GM23248 (cell line): ENCODE measurements at regions not wholly inside any gene's neighbourhood (a gene's known extent, or its start where the extent isn't known, plus 50 kb on each side); places are given as distances from the start of the nearest gene placed in this dataset.

Experiments
- DNase-seq: peaks from one replicate; pipeline ENCODE4 v3.0.0-alpha.2; 2015
- H2AFZ ChIP-seq: fragments of 200-600 bp; sonication (generic); 2 replicates; pipeline ENCODE4 v1.6.1; 2016; ENCODE audit warnings: antibody characterized with exemption
- H3F3A ChIP-seq: fragments of 200-600 bp; sonication (generic); 2 replicates; pipeline ENCODE4 v1.6.1; 2016; ENCODE audit warnings: mild to moderate bottlenecking, antibody characterized with exemption, mixed run types; ENCODE audit not compliant: insufficient read depth
- H3K27ac ChIP-seq: fragments of 200-600 bp; sonication (generic); 2 replicates; pipeline ENCODE4 v1.5.1; 2016; ENCODE audit warnings: mild to moderate bottlenecking
- H3K27me3 ChIP-seq: fragments of 200-600 bp; sonication (generic); replicated peaks from 2 replicates; pipeline ENCODE4 v1.6.1; 2016; ENCODE audit warnings: mild to moderate bottlenecking; ENCODE audit not compliant: insufficient read depth
- H3K36me3 ChIP-seq: fragments of 200-600 bp; sonication (generic); 2 replicates; pipeline ENCODE4 v1.6.1; 2016; ENCODE audit warnings: low read depth, mild to moderate bottlenecking
- H3K4me1 ChIP-seq: fragments of 200-600 bp; sonication (generic); 2 replicates; pipeline ENCODE4 v1.6.1; 2016; ENCODE audit warnings: mild to moderate bottlenecking; ENCODE audit not compliant: insufficient read depth
- H3K4me2 ChIP-seq: fragments of 200-600 bp; sonication (generic); one replicate; pipeline ENCODE4 v1.6.1; 2016; ENCODE audit warnings: mild to moderate bottlenecking; ENCODE audit not compliant: unreplicated experiment
- H3K4me3 ChIP-seq: fragments of 200-600 bp; sonication (generic); 2 replicates; pipeline ENCODE4 v1.5.1; 2016; ENCODE audit warnings: mild to moderate bottlenecking
- H3K79me2 ChIP-seq: fragments of 200-600 bp; sonication (generic); 2 replicates; pipeline ENCODE4 v1.6.1; 2016; ENCODE audit warnings: mild to moderate bottlenecking; ENCODE audit not compliant: insufficient read depth
- H3K9ac ChIP-seq: fragments of 200-600 bp; sonication (generic); 2 replicates; pipeline ENCODE4 v1.6.1; 2016; ENCODE audit warnings: mild to moderate bottlenecking
- H3K9me2 ChIP-seq: fragments of 200-600 bp; sonication (generic); 2 replicates; pipeline ENCODE4 v1.6.1; 2016; ENCODE audit warnings: mixed run types, mild to moderate bottlenecking, moderate library complexity; ENCODE audit not compliant: insufficient read depth
- H3K9me3 ChIP-seq: fragments of 200-600 bp; sonication (generic); one replicate; pipeline ENCODE4 v1.6.1; 2017; ENCODE audit warnings: low read depth
- H4K20me1 ChIP-seq: fragments of 200-600 bp; sonication (generic); 2 replicates; pipeline ENCODE4 v1.6.0; 2016; ENCODE audit not compliant: insufficient read depth
- EZH2 ChIP-seq: fragments of 200-600 bp; sonication (generic); IDR thresholded peaks from 2 replicates; pipeline ENCODE4 v1.6.1; 2018; ENCODE audit warnings: antibody characterized with exemption, mild to moderate bottlenecking; ENCODE audit not compliant: insufficient read depth, poor library complexity, severe bottlenecking
- EZH2phosphoT487 ChIP-seq: fragments of 200-600 bp; sonication (generic); IDR thresholded peaks from 2 replicates; pipeline ENCODE4 v1.6.1; 2018; ENCODE audit warnings: antibody characterized with exemption, moderate library complexity, mild to moderate bottlenecking, low read depth; ENCODE audit not compliant: insufficient read depth
- WGBS, 2 experiments: methylation state at CpG; one replicate each; pipeline ENCODE4 v1.1.6; 2015 to 2017; ENCODE audit warnings: low lambda C conversion rate in 2 of 2, low coverage in 1 of 2; ENCODE audit errors: missing lambda C conversion rate in 2 of 2; 5-methylcytosine and 5-hydroxymethylcytosine counted together
- in situ Hi-C: fragments of 300-500 bp; cut with MboI; formaldehyde crosslinking; loops from 2 replicates; pipeline ENCODE4 v1.15.0; 2020

- H3K9ac ChIP-seq = no peak overlapping the region
- TF ChIP-seq EZH2phosphoT487 (no peak), EZH2 (no peak)
- no peaks in the 10 kb centered on the region for H3K36me3 ChIP-seq
- H3F3A ChIP-seq = no peaks in the 10 kb centered on the region
- H3K79me2 ChIP-seq = no peaks in the 10 kb centered on the region
- no peaks in the 10 kb centered on the region for H3K9me3 ChIP-seq
- DNase-seq = no peak
- H3K4me1 ChIP-seq = no peaks in the 10 kb centered on the region
- no peak overlapping the region for H3K4me3 ChIP-seq
- H3K27ac ChIP-seq = no peak overlapping the region
- H3K4me2 ChIP-seq = no peak overlapping the region
- peaks cover 4% of the 10 kb centered on the region; the same call in 1 of the 2 replicates for H3K9me2 ChIP-seq
- 60 to 66% methylated on average over 10 of the region's 10 CpGs for WGBS, 2 experiments
- H4K20me1 ChIP-seq = no peaks in the 10 kb centered on the region
- in situ Hi-C loops = no loop called here
- H2AFZ ChIP-seq = no peak overlapping the region
- H3K27me3 ChIP-seq = no peaks in the 10 kb centered on the region
Measured at GRCh38 chr13:39810091-39810877, 154.8 kb downstream of the COG6 start.

- peaks cover 4% of the 10 kb centered on the region; the same call in 1 of the 2 replicates for H3K9me2 ChIP-seq
- no peak overlapping the region for H2AFZ ChIP-seq
- H3F3A ChIP-seq = no peaks in the 10 kb centered on the region
- no peaks in the 10 kb centered on the region for H3K4me1 ChIP-seq
- H3K9ac ChIP-seq = no peak overlapping the region
- DNase-seq = no peak
- no peak for TF ChIP-seq EZH2
- TF ChIP-seq EZH2phosphoT487 = no peak
- no peaks in the 10 kb centered on the region for H3K9me3 ChIP-seq
- H3K27me3 ChIP-seq = no peaks in the 10 kb centered on the region
- WGBS, 2 experiments = 53 to 67% methylated on average over 6 of the region's 6 CpGs
- H3K27ac ChIP-seq = no peak overlapping the region
- no peak overlapping the region for H3K4me3 ChIP-seq
- no peaks in the 10 kb centered on the region for H3K36me3 ChIP-seq
- H3K79me2 ChIP-seq = no peaks in the 10 kb centered on the region
- H4K20me1 ChIP-seq = no peaks in the 10 kb centered on the region
- in situ Hi-C loops = no loop called here
- H3K4me2 ChIP-seq = no peak overlapping the region
Measured at GRCh38 chr13:39811051-39811450, 155.6 kb downstream of the COG6 start.

- Histone ChIP-seq H3K79me2 (no peaks in the 10 kb centered on the region), H2AFZ (no peak overlapping the region), H3F3A (no peaks in the 10 kb centered on the region), H3K36me3 (no peaks in the 10 kb centered on the region), H3K9me2 (peaks cover 4% of the 10 kb centered on the region; the same call in 1 of the 2 replicates), H4K20me1 (no peaks in the 10 kb centered on the region), H3K4me2 (no peak overlapping the region), H3K9me3 (no peaks in the 10 kb centered on the region), H3K27me3 (no peaks in the 10 kb centered on the region), H3K27ac (no peak overlapping the region), H3K4me3 (no peak overlapping the region), H3K4me1 (no peaks in the 10 kb centered on the region), H3K9ac (no peak overlapping the region)
- in situ Hi-C loops = no loop called here
- DNase-seq = no peak
- no peak for TF ChIP-seq EZH2
- TF ChIP-seq EZH2phosphoT487 = no peak
- 78 to 81% methylated on average over 5 of the region's 5 CpGs for WGBS, 2 experiments
Measured at GRCh38 chr13:39811696-39812095, 156.2 kb downstream of the COG6 start.

- 25 to 26% methylated on average over 5 of the region's 5 CpGs for WGBS, 2 experiments
- Histone ChIP-seq H3K9me3 (no peaks in the 10 kb centered on the region), H3K27ac (no peak overlapping the region), H3K4me3 (no peak overlapping the region), H3K79me2 (no peaks in the 10 kb centered on the region), H3K9me2 (peaks cover 4% of the 10 kb centered on the region; the same call in 1 of the 2 replicates), H3K4me2 (no peak overlapping the region), H3F3A (no peaks in the 10 kb centered on the region), H3K36me3 (no peaks in the 10 kb centered on the region), H4K20me1 (no peaks in the 10 kb centered on the region), H3K9ac (no peak overlapping the region), H3K27me3 (no peaks in the 10 kb centered on the region), H2AFZ (no peak overlapping the region), H3K4me1 (no peaks in the 10 kb centered on the region)
- in situ Hi-C loops = no loop called here
- TF ChIP-seq EZH2 = no peak
- no peak for TF ChIP-seq EZH2phosphoT487
- no peak for DNase-seq
Measured at GRCh38 chr13:39815345-39816111, 160.1 kb downstream of the COG6 start.
